HepG2 (cell line): ENCODE measurements at regions not wholly inside any gene's neighbourhood (a gene's known extent, or its start where the extent isn't known, plus 50 kb on each side); places are given as distances from the start of the nearest gene placed in this dataset.

Experiments
- ATAC-seq: fragments of 200-7000 bp; cut with Tn5 transposase; 3 replicates; pipeline ENCODE4 v1.9.1; 2020; ENCODE audit warnings: mild to moderate bottlenecking, moderate library complexity
- BruUV-seq: library from RNA; stranded (reverse); fragments of 400-500 nt; replicated peaks from 2 replicates; lab custom pipeline; 2021; lab: Mats Ljungman, UMichigan
- CTCF ChIA-PET: fragments of 300-600 bp; formaldehyde crosslinking; extraction: SDS; loops from one replicate; lab custom pipeline; 2021; ENCODE audit warnings: low total read pairs, inconsistent platforms, low intra/inter-chr PET ratio; lab: Yijun Ruan, JAX
- POLR2A ChIA-PET: fragments of 350-600 bp; sonication (Branson Sonifier 250); formaldehyde crosslinking; loops from one replicate; lab custom pipeline; 2020; ENCODE audit warnings: antibody characterized with exemption, inconsistent platforms; lab: Yijun Ruan, JAX
- DNase-seq: peaks from one replicate; pipeline ENCODE4 v3.0.0-alpha.2; 2015; ENCODE audit warnings: low spot score
- FAIRE-seq: peaks from 3 replicates; lab custom pipeline; 2011; peaks lifted over from hg19 to GRCh38; lab: Jason Lieb, UNC
- H2AFZ ChIP-seq: one replicate; pipeline ENCODE4 v1.6.1; 2011; ENCODE audit warnings: low read length, inconsistent platforms
- H3K27ac ChIP-seq: fragments of 300-600 bp; 3 replicates; pipeline ENCODE4 v1.8.0; 2011; ENCODE audit warnings: mixed run types, mild to moderate bottlenecking, mixed read lengths, low read length, inconsistent platforms; ENCODE audit not compliant: insufficient read depth; ENCODE audit errors: extremely low read length
- H3K27me3 ChIP-seq, 2 experiments: fragments of 200-600 bp in 1 of 2; 2 replicates in 1 of 2; 3 replicates in 1 of 2; pipeline versions ENCODE4 v1.6.0 to v1.8.0; 2011; ENCODE audit warnings: low read length in 2 of 2, mild to moderate bottlenecking in 2 of 2, moderate library complexity in 2 of 2, inconsistent platforms in 1 of 2; ENCODE audit not compliant: insufficient read depth in 2 of 2, control insufficient read depth in 1 of 2
- H3K36me3 ChIP-seq, 2 experiments: fragments of 200-600 bp in 1 of 2; replicated peaks in 1 of 2; 2 replicates in 1 of 2; 3 replicates in 1 of 2; pipeline versions ENCODE4 v1.5.1 to v1.8.0; 2011; ENCODE audit warnings: low read length in 2 of 2, inconsistent platforms in 1 of 2; ENCODE audit not compliant: insufficient read depth in 2 of 2, control insufficient read depth in 1 of 2
- H3K4me1 ChIP-seq: 2 replicates; pipeline ENCODE4 v1.5.1; 2012; ENCODE audit warnings: low read length, inconsistent platforms; ENCODE audit not compliant: insufficient read depth
- H3K4me2 ChIP-seq: 2 replicates; pipeline ENCODE4 v1.6.0; 2011; ENCODE audit warnings: low read depth, low read length, inconsistent platforms
- H3K4me3 ChIP-seq, 3 experiments: fragments of 200-600 bp in 1 of 3; sonication (generic), shearing (Covaris generic) in 1 of 3; replicated peaks in 1 of 3; 2 replicates each; pipeline ENCODE4 v1.5.1; 2011 to 2016; ENCODE audit warnings: low read length in 3 of 3, inconsistent platforms in 2 of 3, low read depth in 2 of 3, mild to moderate bottlenecking in 2 of 3, control low read depth in 1 of 3, mixed read lengths in 1 of 3; ENCODE audit not compliant: insufficient read depth in 1 of 3
- H3K79me2 ChIP-seq: one replicate; pipeline ENCODE4 v1.6.1; 2011; ENCODE audit warnings: low read length, inconsistent platforms; ENCODE audit not compliant: insufficient read depth
- H3K9ac ChIP-seq: 2 replicates; pipeline ENCODE4 v1.6.0; 2011; ENCODE audit warnings: mild to moderate bottlenecking, low read depth, low read length, inconsistent platforms; ENCODE audit not compliant: insufficient read depth
- H3K9me3 ChIP-seq: 2 replicates; pipeline ENCODE4 v1.5.1; 2012; ENCODE audit warnings: mild to moderate bottlenecking, low read length
- H4K20me1 ChIP-seq: 2 replicates; pipeline ENCODE4 v1.6.0; 2011; ENCODE audit warnings: inconsistent platforms, mild to moderate bottlenecking, low read length, moderate library complexity; ENCODE audit not compliant: insufficient read depth
- IRF2 ChIP-seq: IDR thresholded peaks from 2 replicates; pipeline ENCODE4 v1.6.1; 2018; ENCODE audit warnings: missing genetic modification reagents, missing compliant biosample characterization
- SPEN ChIP-seq: sonication (generic); formaldehyde crosslinking; IDR thresholded peaks from 2 replicates; pipeline ENCODE4 v1.5.1; 2020; ENCODE audit warnings: low read depth, mild to moderate bottlenecking, missing genetic modification reagents
- WGBS: methylation state at CpG from one replicate; pipeline ENCODE4 v1.1.6; 2017; ENCODE audit warnings: low lambda C conversion rate; 5-methylcytosine and 5-hydroxymethylcytosine counted together
- in situ Hi-C: cut with HindIII; loops from 2 replicates; pipeline ENCODE4 v1.10.0; 2017; ENCODE audit warnings: low pct_unique_long_range_greater_than_20kb; ENCODE audit not compliant: extremely low pct_ligation_motif_present
- intact Hi-C: fragments of 100-400 bp; cut with micrococcal nuclease; formaldehyde crosslinking; loops from one replicate; pipeline ENCODE4 v1.10.0; 2022; ENCODE audit not compliant: unreplicated experiment
- TF ChIP-seq, protein P1 (sequence below): sonication (generic); formaldehyde crosslinking; IDR thresholded peaks from 2 replicates; pipeline ENCODE4 v1.9.0; 2021; ENCODE audit warnings: missing genetic modification reagents, borderline replicate concordance
- TF ChIP-seq, protein P2 (sequence below): sonication (generic); IDR thresholded peaks from 2 replicates; pipeline ENCODE4 v1.6.1; 2016; ENCODE audit warnings: low read depth, borderline replicate concordance
- TF ChIP-seq, protein P3 (sequence below): fragments of 450-650 bp; IDR thresholded peaks from 2 replicates; pipeline ENCODE4 v1.6.1; 2016
- TF ChIP-seq, protein P4 (sequence below): sonication (generic); formaldehyde crosslinking; IDR thresholded peaks from 2 replicates; pipeline ENCODE4 v1.8.1; 2023; ENCODE audit warnings: mild to moderate bottlenecking, missing genetic modification reagents, borderline replicate concordance
- TF ChIP-seq, protein P5 (sequence below): sonication (generic); formaldehyde crosslinking; IDR thresholded peaks from 2 replicates; pipeline ENCODE4 v1.5.0; 2020; ENCODE audit warnings: mild to moderate bottlenecking, missing genetic modification reagents, moderate library complexity

DNA sequence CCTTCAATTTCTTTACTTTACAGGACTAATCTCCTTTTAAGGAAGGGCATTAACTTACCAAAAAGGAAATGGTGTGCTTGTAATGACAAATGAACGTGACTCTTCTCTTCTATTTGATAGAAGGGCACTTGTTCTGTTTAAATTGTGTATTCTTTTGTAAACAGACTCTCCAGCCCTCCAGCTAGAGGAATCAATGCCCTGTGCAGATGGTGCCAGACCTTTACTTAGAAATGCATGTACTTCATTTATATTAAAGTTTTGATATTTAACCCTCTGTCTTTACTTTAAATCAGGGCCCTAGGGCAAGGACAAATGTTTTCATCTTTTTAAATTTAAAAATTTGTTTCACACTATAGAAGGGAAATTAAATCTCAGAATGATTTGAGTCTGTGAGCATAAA lies 355.1 kb downstream of the GBE1 start (continued):
- TF ChIP-seq, protein P1, sequence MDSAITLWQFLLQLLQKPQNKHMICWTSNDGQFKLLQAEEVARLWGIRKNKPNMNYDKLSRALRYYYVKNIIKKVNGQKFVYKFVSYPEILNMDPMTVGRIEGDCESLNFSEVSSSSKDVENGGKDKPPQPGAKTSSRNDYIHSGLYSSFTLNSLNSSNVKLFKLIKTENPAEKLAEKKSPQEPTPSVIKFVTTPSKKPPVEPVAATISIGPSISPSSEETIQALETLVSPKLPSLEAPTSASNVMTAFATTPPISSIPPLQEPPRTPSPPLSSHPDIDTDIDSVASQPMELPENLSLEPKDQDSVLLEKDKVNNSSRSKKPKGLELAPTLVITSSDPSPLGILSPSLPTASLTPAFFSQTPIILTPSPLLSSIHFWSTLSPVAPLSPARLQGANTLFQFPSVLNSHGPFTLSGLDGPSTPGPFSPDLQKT (CRISPR knock-in tag), result no peak
- TF ChIP-seq, protein P2, sequence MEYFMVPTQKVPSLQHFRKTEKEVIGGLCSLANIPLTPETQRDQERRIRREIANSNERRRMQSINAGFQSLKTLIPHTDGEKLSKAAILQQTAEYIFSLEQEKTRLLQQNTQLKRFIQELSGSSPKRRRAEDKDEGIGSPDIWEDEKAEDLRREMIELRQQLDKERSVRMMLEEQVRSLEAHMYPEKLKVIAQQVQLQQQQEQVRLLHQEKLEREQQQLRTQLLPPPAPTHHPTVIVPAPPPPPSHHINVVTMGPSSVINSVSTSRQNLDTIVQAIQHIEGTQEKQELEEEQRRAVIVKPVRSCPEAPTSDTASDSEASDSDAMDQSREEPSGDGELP, result no peak
- TF ChIP-seq SPEN (CRISPR knock-in tag), result no peak
- TF ChIP-seq, protein P3, sequence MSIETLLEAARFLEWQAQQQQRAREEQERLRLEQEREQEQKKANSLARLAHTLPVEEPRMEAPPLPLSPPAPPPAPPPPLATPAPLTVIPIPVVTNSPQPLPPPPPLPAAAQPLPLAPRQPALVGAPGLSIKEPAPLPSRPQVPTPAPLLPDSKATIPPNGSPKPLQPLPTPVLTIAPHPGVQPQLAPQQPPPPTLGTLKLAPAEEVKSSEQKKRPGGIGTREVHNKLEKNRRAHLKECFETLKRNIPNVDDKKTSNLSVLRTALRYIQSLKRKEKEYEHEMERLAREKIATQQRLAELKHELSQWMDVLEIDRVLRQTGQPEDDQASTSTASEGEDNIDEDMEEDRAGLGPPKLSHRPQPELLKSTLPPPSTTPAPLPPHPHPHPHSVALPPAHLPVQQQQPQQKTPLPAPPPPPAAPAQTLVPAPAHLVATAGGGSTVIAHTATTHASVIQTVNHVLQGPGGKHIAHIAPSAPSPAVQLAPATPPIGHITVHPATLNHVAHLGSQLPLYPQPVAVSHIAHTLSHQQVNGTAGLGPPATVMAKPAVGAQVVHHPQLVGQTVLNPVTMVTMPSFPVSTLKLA, result no peak
- no peak for TF ChIP-seq IRF2

DNA sequence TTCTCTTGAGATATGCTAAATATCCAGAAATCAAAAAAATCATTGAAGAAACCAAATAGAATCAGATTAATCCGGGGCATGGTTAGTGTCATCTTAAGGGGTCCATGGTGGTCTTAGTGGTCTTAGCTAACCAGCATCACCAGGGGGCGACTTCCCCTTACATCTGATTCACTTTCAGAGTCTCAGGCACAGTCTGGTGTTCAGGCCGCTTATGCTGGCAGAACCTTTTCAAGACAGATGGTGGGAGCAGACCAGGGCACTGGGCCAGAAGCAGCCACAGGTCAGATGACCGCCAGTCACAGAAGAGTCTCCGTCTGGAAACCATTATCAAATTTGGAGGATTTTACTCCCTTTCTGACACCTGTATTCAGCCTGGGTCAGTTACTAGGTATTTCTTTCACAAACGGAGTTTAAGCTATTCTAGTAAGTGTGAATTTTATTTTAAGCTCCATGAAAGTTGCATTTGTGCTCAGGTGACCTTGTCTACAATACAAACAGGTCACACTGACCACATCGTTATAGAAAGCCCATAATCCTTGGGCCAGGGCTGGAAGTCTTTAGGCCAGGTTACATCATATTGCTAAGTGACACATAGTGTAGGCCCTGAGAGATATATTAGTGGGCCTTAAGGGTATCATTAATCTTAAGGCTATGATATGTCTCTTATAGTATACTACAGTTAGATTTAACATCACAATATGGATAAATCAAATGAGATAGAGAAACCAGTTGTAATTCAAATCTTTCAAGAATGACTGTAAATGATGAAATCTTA lies 365.5 kb downstream of the GBE1 start:
- Histone ChIP-seq H3K4me2 (no peak overlapping the region), H3K36me3 (no peaks in the 10 kb centered on the region), H3K4me1 (no peaks in the 10 kb centered on the region), H3K27ac (no peak overlapping the region), H3K79me2 (no peaks in the 10 kb centered on the region), H3K27me3 (no peaks in the 10 kb centered on the region), H2AFZ (no peak overlapping the region), H3K4me3 (no peak overlapping the region), H4K20me1 (no peaks in the 10 kb centered on the region), H3K9ac (no peak overlapping the region), H3K9me3 (no peaks in the 10 kb centered on the region)
- 5% methylated on average over 6 of the region's 7 CpGs for WGBS
- FAIRE-seq, result no peak
- intact Hi-C loops, result no loop called here
- TF ChIP-seq, protein P4, sequence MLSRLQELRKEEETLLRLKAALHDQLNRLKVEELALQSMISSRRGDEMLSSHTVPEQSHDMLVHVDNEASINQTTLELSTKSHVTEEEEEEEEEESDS (CRISPR knock-in tag), result no peak
- TF ChIP-seq, protein P5, sequence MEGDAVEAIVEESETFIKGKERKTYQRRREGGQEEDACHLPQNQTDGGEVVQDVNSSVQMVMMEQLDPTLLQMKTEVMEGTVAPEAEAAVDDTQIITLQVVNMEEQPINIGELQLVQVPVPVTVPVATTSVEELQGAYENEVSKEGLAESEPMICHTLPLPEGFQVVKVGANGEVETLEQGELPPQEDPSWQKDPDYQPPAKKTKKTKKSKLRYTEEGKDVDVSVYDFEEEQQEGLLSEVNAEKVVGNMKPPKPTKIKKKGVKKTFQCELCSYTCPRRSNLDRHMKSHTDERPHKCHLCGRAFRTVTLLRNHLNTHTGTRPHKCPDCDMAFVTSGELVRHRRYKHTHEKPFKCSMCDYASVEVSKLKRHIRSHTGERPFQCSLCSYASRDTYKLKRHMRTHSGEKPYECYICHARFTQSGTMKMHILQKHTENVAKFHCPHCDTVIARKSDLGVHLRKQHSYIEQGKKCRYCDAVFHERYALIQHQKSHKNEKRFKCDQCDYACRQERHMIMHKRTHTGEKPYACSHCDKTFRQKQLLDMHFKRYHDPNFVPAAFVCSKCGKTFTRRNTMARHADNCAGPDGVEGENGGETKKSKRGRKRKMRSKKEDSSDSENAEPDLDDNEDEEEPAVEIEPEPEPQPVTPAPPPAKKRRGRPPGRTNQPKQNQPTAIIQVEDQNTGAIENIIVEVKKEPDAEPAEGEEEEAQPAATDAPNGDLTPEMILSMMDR, result peak; percentile 7; the same call in 1 of the 2 replicates
- no peak for ATAC-seq
- CTCF ChIA-PET, result no interaction called here
- in situ Hi-C loops, result no loop called here
- peak; percentile 1 for DNase-seq
- POLR2A ChIA-PET, result no interaction called here
- no TSS peak for BruUV-seq
